ENCODE measurements at regions not wholly inside any gene's neighbourhood (a gene's known extent, or its start where the extent isn't known, plus 50 kb on each side); places are given as distances from the start of the nearest gene placed in this dataset.

GRCh38 chr21:25361097-25361496, 246.2 kb downstream of the MRPL39 start:
- Histone ChIP-seq H3K4me3 (ENCODE audit: low read length in 2 of 2) (no peak overlapping the region), H3K27me3 (ENCODE audit: insufficient read depth, low read length) (no peaks in the 10 kb centered on the region), H3K9me3 (ENCODE audit: control insufficient read depth in 1 of 2, low read length in 2 of 2) (no peaks in the 10 kb centered on the region), H3K27ac (ENCODE audit: low read depth, low read length) (no peak overlapping the region), H3K4me1 (ENCODE audit: insufficient read depth, low read length) (no peaks in the 10 kb centered on the region), H3K36me3 (ENCODE audit: insufficient read depth, low read length) (no peaks in the 10 kb centered on the region)
- no peak overlapping the region for H3K4me3 Mint-ChIP-seq
- intact Hi-C loops (cut with micrococcal nuclease): no loop called here
- peaks cover 0 to 3% (median 3%) of the 10 kb centered on the region in 4 donors for H3K4me1 Mint-ChIP-seq
- CTCF ChIA-PET (ENCODE audit: partially characterized antibody): interaction anchor here (0.7 kb wide), 1 partner anchor 9 kb away, joined by 3 read pairs; no protein-coding TSS in a partner anchor
- H3K27ac Mint-ChIP-seq: no peak overlapping the region
- no peak for DNase-seq
- no peaks in the 10 kb centered on the region for H3K9me3 Mint-ChIP-seq
- H3K36me3 Mint-ChIP-seq: no peaks in the 10 kb centered on the region
- POLR2A ChIA-PET (ENCODE audit: partially characterized antibody): no interaction called here
- peaks cover 2% of the 10 kb centered on the region in 2 donors for H3K27me3 Mint-ChIP-seq

- intact Hi-C loops (cut with micrococcal nuclease): no loop called here
- no peaks in the 10 kb centered on the region for H3K36me3 Mint-ChIP-seq
Observed at GRCh38 chr21:25360593-25360992, 246.7 kb downstream of the MRPL39 start.

GRCh38 chr21:25359724-25360123, 247.6 kb downstream of the MRPL39 start:
- no peaks in the 10 kb centered on the region for H3K27me3 ChIP-seq (ENCODE audit: insufficient read depth, low read length)
- no peak overlapping the region for H3K27ac Mint-ChIP-seq
- no peaks in the 10 kb centered on the region for H3K4me1 ChIP-seq (ENCODE audit: insufficient read depth, low read length)
- no peak overlapping the region for H3K27ac ChIP-seq (ENCODE audit: low read depth, low read length)
- no peaks in the 10 kb centered on the region for H3K36me3 ChIP-seq (ENCODE audit: insufficient read depth, low read length)
- intact Hi-C loops (cut with micrococcal nuclease): no loop called here
- ChIA-PET CTCF (ENCODE audit: partially characterized antibody) (interaction anchor here (0.7 to 1.4 kb wide), 2 partner anchors 9 to 24 kb away, joined by 3 read pairs; no protein-coding TSS in a partner anchor), POLR2A (ENCODE audit: partially characterized antibody) (no interaction called here)
- no peak overlapping the region for H3K4me3 ChIP-seq (ENCODE audit: low read length in 2 of 2)
- H3K4me1 Mint-ChIP-seq: peaks cover 0 to 3% (median 3%) of the 10 kb centered on the region in 4 donors
- no peak overlapping the region for H3K4me3 Mint-ChIP-seq
- H3K27me3 Mint-ChIP-seq: peaks cover 2% of the 10 kb centered on the region in 2 donors
- no peaks in the 10 kb centered on the region for H3K36me3 Mint-ChIP-seq
- DNase-seq: no peak
- no peaks in the 10 kb centered on the region for H3K9me3 ChIP-seq (ENCODE audit: control insufficient read depth in 1 of 2, low read length in 2 of 2)
- H3K9me3 Mint-ChIP-seq: no peaks in the 10 kb centered on the region

More at GRCh38 chr21:25360593-25360992, 246.7 kb downstream of the MRPL39 start:
- Mint-ChIP-seq H3K27ac (no peak overlapping the region), H3K4me1 (peaks cover 0 to 3% (median 3%) of the 10 kb centered on the region in 4 donors), H3K4me3 (no peak overlapping the region), H3K27me3 (peaks cover 2% of the 10 kb centered on the region in 2 donors), H3K9me3 (no peaks in the 10 kb centered on the region)
- Histone ChIP-seq H3K4me3 (ENCODE audit: low read length in 2 of 2) (no peak overlapping the region), H3K9me3 (ENCODE audit: control insufficient read depth in 1 of 2, low read length in 2 of 2) (no peaks in the 10 kb centered on the region), H3K27ac (ENCODE audit: low read depth, low read length) (no peak overlapping the region), H3K36me3 (ENCODE audit: insufficient read depth, low read length) (no peaks in the 10 kb centered on the region), H3K4me1 (ENCODE audit: insufficient read depth, low read length) (no peaks in the 10 kb centered on the region), H3K27me3 (ENCODE audit: insufficient read depth, low read length) (no peaks in the 10 kb centered on the region)
- no peak for DNase-seq
- CTCF ChIA-PET (ENCODE audit: partially characterized antibody): interaction anchor here (0.7 to 0.8 kb wide), 3 partner anchors 9 to 24 kb away, joined by 3 read pairs; no protein-coding TSS in a partner anchor
- POLR2A ChIA-PET (ENCODE audit: partially characterized antibody): no interaction called here

- POLR2A ChIA-PET (ENCODE audit: partially characterized antibody): no interaction called here
- no peak overlapping the region for H3K4me3 Mint-ChIP-seq
Observed at GRCh38 chr21:25350056-25350455, 257.2 kb downstream of the MRPL39 start.

GRCh38 chr21:25343774-25344545, 263.3 kb downstream of the MRPL39 start:
- DNase-seq: no peak
- Mint-ChIP-seq H3K4me1 (no peaks in the 10 kb centered on the region), H3K4me3 (no peak overlapping the region), H3K27ac (no peak overlapping the region), H3K36me3 (no peaks in the 10 kb centered on the region), H3K9me3 (peaks cover 0 to 11% (median 2%) of the 10 kb centered on the region in 8 donors), H3K27me3 (peaks cover 7 to 8% of the 10 kb centered on the region in 2 donors)
- Histone ChIP-seq H3K27me3 (ENCODE audit: insufficient read depth, low read length) (no peaks in the 10 kb centered on the region), H3K36me3 (ENCODE audit: insufficient read depth, low read length) (no peaks in the 10 kb centered on the region), H3K9me3 (ENCODE audit: control insufficient read depth in 1 of 2, low read length in 2 of 2) (no peaks in the 10 kb centered on the region), H3K4me3 (ENCODE audit: low read length in 2 of 2) (no peak overlapping the region), H3K4me1 (ENCODE audit: insufficient read depth, low read length) (no peaks in the 10 kb centered on the region), H3K27ac (ENCODE audit: low read depth, low read length) (no peak overlapping the region)
- ChIA-PET POLR2A (ENCODE audit: partially characterized antibody) (no interaction called here), CTCF (ENCODE audit: partially characterized antibody) (no interaction called here)
- intact Hi-C loops (cut with micrococcal nuclease): no loop called here

More at GRCh38 chr21:25350056-25350455, 257.2 kb downstream of the MRPL39 start:
- DNase-seq: no peak
- H3K27ac Mint-ChIP-seq: no peak overlapping the region
- Histone ChIP-seq H3K9me3 (ENCODE audit: control insufficient read depth in 1 of 2, low read length in 2 of 2) (no peaks in the 10 kb centered on the region), H3K4me3 (ENCODE audit: low read length in 2 of 2) (no peak overlapping the region), H3K27ac (ENCODE audit: low read depth, low read length) (no peak overlapping the region), H3K27me3 (ENCODE audit: insufficient read depth, low read length) (no peaks in the 10 kb centered on the region), H3K36me3 (ENCODE audit: insufficient read depth, low read length) (no peaks in the 10 kb centered on the region), H3K4me1 (ENCODE audit: insufficient read depth, low read length) (no peaks in the 10 kb centered on the region)
- H3K36me3 Mint-ChIP-seq: no peaks in the 10 kb centered on the region
- intact Hi-C loops (cut with micrococcal nuclease): no loop called here
- peaks cover 7 to 10% of the 10 kb centered on the region in 2 donors for H3K27me3 Mint-ChIP-seq
- H3K4me1 Mint-ChIP-seq: no peaks in the 10 kb centered on the region
- CTCF ChIA-PET (ENCODE audit: partially characterized antibody): no interaction called here
- peaks cover 0 to 11% (median 2%) of the 10 kb centered on the region in 8 donors for H3K9me3 Mint-ChIP-seq

DNA sequence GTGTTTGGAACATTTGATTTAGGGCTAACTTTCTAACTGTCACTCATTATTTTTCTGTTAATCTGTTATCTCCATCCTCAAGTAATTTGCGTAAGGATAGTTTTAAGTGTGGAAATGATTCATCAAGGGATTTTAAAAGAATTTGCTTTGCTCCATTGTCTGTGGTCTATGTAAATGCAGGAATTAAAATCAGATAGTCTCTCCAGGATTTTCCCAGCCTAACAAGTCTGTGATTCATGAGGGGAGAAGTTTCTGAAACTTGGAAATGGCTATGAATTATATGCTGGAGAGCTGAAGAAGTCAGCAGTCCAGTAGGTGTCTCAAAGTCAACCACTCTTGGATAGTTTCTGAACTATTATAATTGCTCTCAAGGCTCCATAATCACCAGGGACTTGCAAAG, 264.5 kb downstream of the MRPL39 start:
- intact Hi-C loops (cut with micrococcal nuclease): no loop called here
- H3K4me1 ChIP-seq (ENCODE audit: insufficient read depth, low read length): no peaks in the 10 kb centered on the region
- H3K4me3 ChIP-seq (ENCODE audit: low read length in 2 of 2): no peak overlapping the region
- POLR2A ChIA-PET (ENCODE audit: partially characterized antibody): no interaction called here
- no peaks in the 10 kb centered on the region for H3K27me3 ChIP-seq (ENCODE audit: insufficient read depth, low read length)
- H3K36me3 Mint-ChIP-seq: no peaks in the 10 kb centered on the region
- no peaks in the 10 kb centered on the region for H3K9me3 ChIP-seq (ENCODE audit: control insufficient read depth in 1 of 2, low read length in 2 of 2)
- H3K4me1 Mint-ChIP-seq: no peaks in the 10 kb centered on the region
- CTCF ChIA-PET (ENCODE audit: partially characterized antibody): interaction anchor here (1.3 kb wide), 1 partner anchor 8 kb away, joined by 3 read pairs; no protein-coding TSS in a partner anchor
- H3K27me3 Mint-ChIP-seq: peaks cover 3 to 4% of the 10 kb centered on the region in 2 donors
- peaks cover 0 to 3% (median 0%) of the 10 kb centered on the region in 8 donors for H3K9me3 Mint-ChIP-seq
- DNase-seq: no peak
- no peak overlapping the region for H3K27ac Mint-ChIP-seq
- no peak overlapping the region for H3K4me3 Mint-ChIP-seq
- no peak overlapping the region for H3K27ac ChIP-seq (ENCODE audit: low read depth, low read length)
- no peaks in the 10 kb centered on the region for H3K36me3 ChIP-seq (ENCODE audit: insufficient read depth, low read length)

DNA sequence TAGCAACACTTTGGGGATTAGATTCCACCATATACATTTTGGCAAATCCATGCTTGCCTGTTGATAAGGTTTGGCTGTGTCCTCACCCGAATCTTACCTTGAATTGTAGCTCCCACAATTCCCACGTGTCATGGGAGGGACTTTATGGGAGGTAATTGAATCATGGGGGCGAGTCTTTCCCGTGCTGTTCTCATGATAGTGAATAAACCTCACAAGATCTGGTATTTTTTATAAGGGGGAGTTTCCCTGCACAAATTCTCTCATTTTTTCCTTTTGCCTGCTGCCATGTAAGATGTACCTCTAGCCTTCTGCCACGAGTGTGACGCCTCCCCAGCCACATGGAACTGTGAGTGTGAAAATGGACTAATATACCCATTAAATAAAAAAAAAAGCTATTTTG, 265.3 kb downstream of the MRPL39 start:
- Histone ChIP-seq H3K36me3 (ENCODE audit: insufficient read depth, low read length) (no peaks in the 10 kb centered on the region), H3K27me3 (ENCODE audit: insufficient read depth, low read length) (no peaks in the 10 kb centered on the region), H3K27ac (ENCODE audit: low read depth, low read length) (no peak overlapping the region), H3K9me3 (ENCODE audit: control insufficient read depth in 1 of 2, low read length in 2 of 2) (no peaks in the 10 kb centered on the region), H3K4me3 (ENCODE audit: low read length in 2 of 2) (no peak overlapping the region), H3K4me1 (ENCODE audit: insufficient read depth, low read length) (no peaks in the 10 kb centered on the region)
- CTCF ChIA-PET (ENCODE audit: partially characterized antibody): interaction anchor here (1.3 kb wide), 1 partner anchor 9 kb away, joined by 3 read pairs; no protein-coding TSS in a partner anchor
- DNase-seq: no peak
- POLR2A ChIA-PET (ENCODE audit: partially characterized antibody): no interaction called here
- Mint-ChIP-seq H3K27me3 (peaks cover 0 to 3% of the 10 kb centered on the region in 2 donors), H3K9me3 (no peaks in the 10 kb centered on the region), H3K27ac (no peak overlapping the region), H3K4me1 (no peaks in the 10 kb centered on the region), H3K36me3 (no peaks in the 10 kb centered on the region), H3K4me3 (no peak overlapping the region)
- intact Hi-C loops (cut with micrococcal nuclease): no loop called here

Measured in CD4-positive, alpha-beta memory T cell (primary cell).